Testis (tissue), 2 donors: ENCODE measurements at regions not wholly inside any gene's neighbourhood (a gene's known extent, or its start where the extent isn't known, plus 50 kb on each side); places are given as distances from the start of the nearest gene placed in this dataset.

Experiments
- CTCF ChIP-seq, 3 experiments: fragments of 450-650 bp in 2 of 3; fragments of 200-600 bp in 1 of 3; sonication (generic) in 1 of 3; IDR thresholded peaks; one replicate each; pipeline ENCODE4 v1.5.1; 2016 to 2019; ENCODE audit warnings: antibody characterized with exemption in 3 of 3, mild to moderate bottlenecking in 2 of 3, moderate library complexity in 1 of 3
- POLR2A ChIP-seq: fragments of 450-650 bp; IDR thresholded peaks from one replicate; pipeline ENCODE4 v1.6.1; 2017; ENCODE audit warnings: antibody characterized with exemption, mild to moderate bottlenecking, moderate library complexity

DNA sequence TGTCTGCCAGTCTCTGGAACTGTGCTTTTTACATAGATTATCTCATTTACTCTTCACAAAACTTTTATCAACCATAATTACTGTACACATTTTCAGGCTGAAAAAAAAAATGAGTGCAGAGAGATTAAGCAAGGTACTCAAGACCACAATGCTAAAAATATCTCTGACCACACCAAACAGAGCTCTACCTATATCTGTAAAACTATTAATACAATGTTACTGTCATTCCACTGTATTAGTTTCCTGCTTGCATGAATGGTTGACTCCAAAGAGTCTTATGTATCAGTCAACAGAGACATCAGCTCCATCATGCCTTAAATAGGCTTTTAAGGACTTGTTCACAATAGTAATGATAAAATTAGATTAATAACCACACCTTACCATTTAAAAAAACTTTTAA lies 134.7 kb upstream of the CCDC150 start:
- TF ChIP-seq POLR2A: no peak
- TF ChIP-seq CTCF (IDR thresholded peaks at IDR 0.05): no peak
